ENCODE measurements at regions not wholly inside any gene's neighbourhood (a gene's known extent, or its start where the extent isn't known, plus 50 kb on each side); places are given as distances from the start of the nearest gene placed in this dataset.
A peak's percentile ranks its signal among the peaks of the same experiment; 100 is the strongest.
"Not testable (repeated sequence)": the region's sequence is repeated elsewhere in the genome, so short reads cannot be mapped to it uniquely, and the experiment has no call there.

- no peak for DNase-seq (ENCODE audit: insufficient read length, low spot score)
- no peak for FAIRE-seq
- TF ChIP-seq, protein P1, sequence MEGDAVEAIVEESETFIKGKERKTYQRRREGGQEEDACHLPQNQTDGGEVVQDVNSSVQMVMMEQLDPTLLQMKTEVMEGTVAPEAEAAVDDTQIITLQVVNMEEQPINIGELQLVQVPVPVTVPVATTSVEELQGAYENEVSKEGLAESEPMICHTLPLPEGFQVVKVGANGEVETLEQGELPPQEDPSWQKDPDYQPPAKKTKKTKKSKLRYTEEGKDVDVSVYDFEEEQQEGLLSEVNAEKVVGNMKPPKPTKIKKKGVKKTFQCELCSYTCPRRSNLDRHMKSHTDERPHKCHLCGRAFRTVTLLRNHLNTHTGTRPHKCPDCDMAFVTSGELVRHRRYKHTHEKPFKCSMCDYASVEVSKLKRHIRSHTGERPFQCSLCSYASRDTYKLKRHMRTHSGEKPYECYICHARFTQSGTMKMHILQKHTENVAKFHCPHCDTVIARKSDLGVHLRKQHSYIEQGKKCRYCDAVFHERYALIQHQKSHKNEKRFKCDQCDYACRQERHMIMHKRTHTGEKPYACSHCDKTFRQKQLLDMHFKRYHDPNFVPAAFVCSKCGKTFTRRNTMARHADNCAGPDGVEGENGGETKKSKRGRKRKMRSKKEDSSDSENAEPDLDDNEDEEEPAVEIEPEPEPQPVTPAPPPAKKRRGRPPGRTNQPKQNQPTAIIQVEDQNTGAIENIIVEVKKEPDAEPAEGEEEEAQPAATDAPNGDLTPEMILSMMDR (IDR thresholded peaks at IDR 0.05; ENCODE audit: insufficient read depth, missing control alignments): no peak
Observed at GRCh38 chr6:103721923-103722322, 1137.8 kb downstream of the HACE1 start.

DNA sequence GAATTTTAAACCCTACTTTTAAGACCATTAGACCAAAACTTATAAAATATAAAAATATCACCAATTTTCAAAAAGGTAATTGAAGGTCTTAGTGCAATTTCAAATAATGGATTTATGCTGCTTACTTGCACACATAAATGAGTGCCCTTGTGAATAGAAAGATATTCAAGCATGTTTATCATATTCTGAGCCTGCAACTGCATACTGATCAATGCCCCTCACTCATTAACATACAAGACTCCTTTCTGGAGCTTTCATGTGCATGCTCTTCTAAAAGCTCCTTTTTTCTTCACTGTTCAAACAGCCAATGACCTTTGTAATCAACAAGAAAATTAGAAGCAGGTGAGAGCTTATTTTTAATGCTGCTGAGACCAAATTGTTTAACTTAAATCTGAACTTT is 1139.3 kb downstream of the HACE1 start:
- TF ChIP-seq, protein P1 (IDR thresholded peaks at IDR 0.05; ENCODE audit: insufficient read depth, missing control alignments): no peak
- FAIRE-seq: no peak
- DNase-seq (ENCODE audit: insufficient read length, low spot score): no peak

- TF ChIP-seq, protein P1 (IDR thresholded peaks at IDR 0.05; ENCODE audit: insufficient read depth, missing control alignments): no peak
- peak; percentile 93 for FAIRE-seq
- DNase-seq (ENCODE audit: insufficient read length, low spot score): no peak
Observed at GRCh38 chr6:103719545-103719944, 1140.2 kb downstream of the HACE1 start.

GRCh38 chr6:103715269-103715668 is 1144.5 kb downstream of the HACE1 start:
- DNase-seq (ENCODE audit: insufficient read length, low spot score) (no peak), FAIRE-seq (no peak)
- TF ChIP-seq, protein P1 (IDR thresholded peaks at IDR 0.05; ENCODE audit: insufficient read depth, missing control alignments): no peak

- FAIRE-seq: not testable (repeated sequence)
Observed at GRCh38 chr6:103709236-103709635, 1150.5 kb downstream of the HACE1 start.

GRCh38 chr6:103707596-103708325 is 1152.0 kb downstream of the HACE1 start:
- TF ChIP-seq, protein P1 (IDR thresholded peaks at IDR 0.05; ENCODE audit: insufficient read depth, missing control alignments): no peak
- FAIRE-seq: no peak

More at GRCh38 chr6:103709236-103709635, 1150.5 kb downstream of the HACE1 start:
- DNase-seq (ENCODE audit: insufficient read length, low spot score): not testable (repeated sequence)

DNA sequence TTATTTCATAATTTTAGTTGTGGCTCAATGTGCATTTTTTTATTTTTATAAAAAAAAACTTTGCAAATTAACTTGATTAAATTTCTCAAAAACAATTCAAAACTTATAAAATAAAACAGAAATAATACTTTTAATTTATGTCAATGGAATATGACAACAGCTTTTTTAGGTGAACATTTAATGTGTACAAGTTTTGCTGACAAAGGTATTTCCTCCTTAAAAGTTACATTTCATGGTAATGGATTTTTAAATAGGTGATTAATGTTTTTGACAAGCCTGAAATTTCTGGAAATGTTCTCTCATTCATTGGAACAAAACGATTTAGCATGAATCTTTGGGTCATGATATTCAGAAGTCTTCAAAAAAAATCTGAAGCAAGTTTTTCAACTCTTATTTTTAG is 1160.0 kb downstream of the HACE1 start:
- TF ChIP-seq, protein P1 (IDR thresholded peaks at IDR 0.05; ENCODE audit: insufficient read depth, missing control alignments): no peak
- DNase-seq (ENCODE audit: insufficient read length, low spot score) (no peak), FAIRE-seq (no peak)

More at GRCh38 chr6:103707596-103708325, 1152.0 kb downstream of the HACE1 start:
- no peak for DNase-seq (ENCODE audit: insufficient read length, low spot score)
